Nephron (organoid): ENCODE measurements at regions not wholly inside any gene's neighbourhood (a gene's known extent, or its start where the extent isn't known, plus 50 kb on each side); places are given as distances from the start of the nearest gene placed in this dataset.
A peak's percentile ranks its signal among the peaks of the same experiment; 100 is the strongest.

Source experiments
- H3K27ac Mint-ChIP-seq, 3 experiments: 2 replicates each; pipeline ENCODE4 v1.8.0; 2020; ENCODE audit warnings: mixed read lengths in 3 of 3, mild to moderate bottlenecking in 2 of 3, moderate library complexity in 1 of 3
- H3K27me3 Mint-ChIP-seq: 2 replicates; pipeline ENCODE4 v1.8.0; 2021; ENCODE audit warnings: low read depth, mild to moderate bottlenecking, moderate library complexity, mixed read lengths
- H3K36me3 Mint-ChIP-seq: 2 replicates; pipeline ENCODE4 v1.8.0; 2020; ENCODE audit warnings: low read depth, mixed read lengths
- H3K4me1 Mint-ChIP-seq: 2 replicates; pipeline ENCODE4 v1.8.0; 2020; ENCODE audit warnings: mixed read lengths
- H3K4me3 Mint-ChIP-seq, 3 experiments: 2 replicates each; pipeline ENCODE4 v1.8.0; 2020; ENCODE audit warnings: mild to moderate bottlenecking in 3 of 3, mixed read lengths in 3 of 3, moderate library complexity in 2 of 3
- H3K9me3 Mint-ChIP-seq: 2 replicates; pipeline ENCODE4 v1.8.0; 2020; ENCODE audit warnings: mixed read lengths
- TF ChIP-seq, protein P1 (sequence below), 3 experiments: fragments of 200-600 bp; sonication (generic); IDR thresholded peaks; one replicate each; pipeline ENCODE4 v1.5.0; 2021; ENCODE audit warnings: antibody characterized with exemption in 3 of 3; ENCODE audit not compliant: unreplicated experiment in 3 of 3

DNA sequence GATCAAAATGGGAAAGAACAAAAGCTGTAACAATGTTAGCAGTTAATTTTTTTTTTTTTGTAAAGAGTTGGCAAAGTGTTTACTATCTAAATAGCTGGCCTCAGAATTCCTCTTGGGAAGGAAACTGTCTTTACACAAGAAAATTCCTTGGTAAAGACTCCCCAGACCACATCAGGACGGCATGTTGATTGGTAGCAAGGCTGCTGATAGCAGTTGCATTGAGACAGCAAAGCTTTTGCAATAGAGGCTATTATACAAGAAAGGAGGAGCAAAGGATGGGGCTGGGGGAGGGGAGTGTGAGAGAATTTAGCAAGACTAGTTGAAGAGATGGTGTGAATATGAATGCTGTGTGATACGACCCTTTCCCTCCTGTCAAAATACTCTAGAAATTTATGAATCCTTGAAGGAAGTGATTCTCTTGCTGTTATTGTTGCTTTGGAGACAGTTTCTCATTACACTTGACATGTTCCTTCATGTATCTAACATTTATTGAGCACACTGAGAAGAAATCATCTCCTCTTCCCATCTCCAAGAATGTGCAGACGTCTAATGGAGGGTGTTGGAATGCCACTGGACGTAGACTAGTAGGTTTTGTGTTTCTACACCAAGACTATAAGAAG is 355.6 kb downstream of the SIPA1L2 start:
- Mint-ChIP-seq H3K27me3 (peaks cover 4% of the 10 kb centered on the region), H3K4me1 (peaks cover 34% of the 10 kb centered on the region), H3K9me3 (no peaks in the 10 kb centered on the region), H3K4me3 (no peak overlapping the region), H3K27ac (peak overlapping the region; percentile 55 to 82 (median 61)), H3K36me3 (no peaks in the 10 kb centered on the region)
- TF ChIP-seq, protein P1, sequence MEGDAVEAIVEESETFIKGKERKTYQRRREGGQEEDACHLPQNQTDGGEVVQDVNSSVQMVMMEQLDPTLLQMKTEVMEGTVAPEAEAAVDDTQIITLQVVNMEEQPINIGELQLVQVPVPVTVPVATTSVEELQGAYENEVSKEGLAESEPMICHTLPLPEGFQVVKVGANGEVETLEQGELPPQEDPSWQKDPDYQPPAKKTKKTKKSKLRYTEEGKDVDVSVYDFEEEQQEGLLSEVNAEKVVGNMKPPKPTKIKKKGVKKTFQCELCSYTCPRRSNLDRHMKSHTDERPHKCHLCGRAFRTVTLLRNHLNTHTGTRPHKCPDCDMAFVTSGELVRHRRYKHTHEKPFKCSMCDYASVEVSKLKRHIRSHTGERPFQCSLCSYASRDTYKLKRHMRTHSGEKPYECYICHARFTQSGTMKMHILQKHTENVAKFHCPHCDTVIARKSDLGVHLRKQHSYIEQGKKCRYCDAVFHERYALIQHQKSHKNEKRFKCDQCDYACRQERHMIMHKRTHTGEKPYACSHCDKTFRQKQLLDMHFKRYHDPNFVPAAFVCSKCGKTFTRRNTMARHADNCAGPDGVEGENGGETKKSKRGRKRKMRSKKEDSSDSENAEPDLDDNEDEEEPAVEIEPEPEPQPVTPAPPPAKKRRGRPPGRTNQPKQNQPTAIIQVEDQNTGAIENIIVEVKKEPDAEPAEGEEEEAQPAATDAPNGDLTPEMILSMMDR (IDR thresholded peaks at IDR 0.05; ENCODE audit: unreplicated experiment in 3 of 3), result no peak

DNA sequence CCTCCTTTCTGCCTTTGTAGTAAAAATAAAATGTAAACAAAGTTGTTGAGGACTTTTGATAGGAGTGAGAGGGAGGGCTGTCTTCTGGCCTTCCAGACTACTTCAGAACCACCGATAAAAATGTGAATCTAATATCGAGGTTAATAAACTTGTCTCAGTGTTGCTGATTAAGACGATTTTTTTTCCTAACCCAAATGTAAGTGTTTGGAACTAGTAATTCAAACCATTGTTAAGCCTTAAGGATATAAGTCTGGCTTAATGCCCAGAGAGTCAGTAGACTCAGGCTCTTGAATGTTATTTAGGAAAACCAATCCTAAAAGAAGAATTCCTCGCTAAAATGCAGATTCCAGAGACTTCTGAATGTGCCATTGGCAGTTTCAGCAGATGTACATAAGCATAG is 356.9 kb downstream of the SIPA1L2 start:
- Mint-ChIP-seq H3K27me3 (no peaks in the 10 kb centered on the region), H3K9me3 (no peaks in the 10 kb centered on the region), H3K27ac (no peak overlapping the region), H3K36me3 (no peaks in the 10 kb centered on the region), H3K4me3 (no peak overlapping the region), H3K4me1 (peaks cover 34% of the 10 kb centered on the region)
- TF ChIP-seq, protein P1 (IDR thresholded peaks at IDR 0.05; ENCODE audit: unreplicated experiment in 3 of 3), result no peak

DNA sequence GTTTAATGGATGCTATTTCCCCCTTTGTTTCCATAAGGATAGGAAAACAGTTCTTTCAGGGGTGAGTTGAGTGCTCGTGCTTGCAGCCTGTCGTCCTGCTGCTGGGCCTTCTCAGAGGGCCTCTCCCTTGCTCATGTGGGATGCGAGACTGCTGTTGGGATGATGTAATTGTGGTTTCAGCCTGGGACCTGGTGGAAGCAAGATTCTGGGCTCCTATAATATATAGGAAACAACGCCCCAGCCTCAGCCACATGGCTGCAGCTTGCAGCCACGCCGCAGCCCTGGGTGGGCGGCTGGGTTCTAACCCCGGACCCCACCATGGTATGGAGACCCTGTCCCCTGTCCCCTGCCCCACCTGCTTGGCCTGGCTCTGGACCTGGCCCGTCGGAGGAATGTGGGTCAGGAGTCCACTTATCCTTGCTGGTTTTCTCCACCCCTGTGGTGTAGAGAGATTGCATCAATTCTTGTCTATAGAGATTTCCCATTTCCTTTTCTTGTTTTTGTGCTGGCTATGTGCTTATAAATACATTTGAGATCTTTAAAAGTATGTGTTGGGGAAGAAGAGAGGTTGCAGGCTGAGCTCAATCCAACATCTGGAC is 357.8 kb downstream of the SIPA1L2 start:
- Mint-ChIP-seq H3K36me3 (no peaks in the 10 kb centered on the region), H3K27me3 (peaks cover 4% of the 10 kb centered on the region), H3K4me3 (no peak overlapping the region), H3K9me3 (no peaks in the 10 kb centered on the region), H3K4me1 (peaks cover 34% of the 10 kb centered on the region), H3K27ac (peak overlapping the region in 2 of 3 experiments; percentile 42 to 48)
- TF ChIP-seq, protein P1 (IDR thresholded peaks at IDR 0.05; ENCODE audit: unreplicated experiment in 3 of 3), result no peak

DNA sequence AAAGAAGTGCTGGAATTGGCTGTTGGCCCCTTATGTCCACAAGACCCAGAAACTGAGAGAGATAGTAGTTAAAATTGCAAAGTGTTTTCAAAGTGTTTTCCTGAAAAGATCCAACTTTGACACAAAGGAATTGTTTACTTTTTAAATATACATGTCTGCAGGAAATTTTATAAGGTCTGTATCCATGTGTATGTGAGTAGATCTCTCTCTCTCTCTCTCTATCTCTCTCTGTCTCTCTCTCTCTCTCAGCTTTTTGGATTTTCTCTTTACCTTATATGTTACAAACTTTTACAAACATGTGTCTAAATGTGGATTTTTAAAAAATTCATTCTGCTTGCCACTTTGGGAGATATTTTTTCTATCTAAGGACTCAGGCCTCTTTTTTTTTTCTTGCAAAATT is 358.6 kb downstream of the SIPA1L2 start:
- Mint-ChIP-seq H3K4me1 (peaks cover 34% of the 10 kb centered on the region), H3K27ac (peak overlapping the region; percentile 42 to 68 (median 48)), H3K4me3 (no peak overlapping the region), H3K36me3 (no peaks in the 10 kb centered on the region), H3K9me3 (no peaks in the 10 kb centered on the region), H3K27me3 (peaks cover 6% of the 10 kb centered on the region)
- TF ChIP-seq, protein P1 (IDR thresholded peaks at IDR 0.05; ENCODE audit: unreplicated experiment in 3 of 3), result no peak

DNA sequence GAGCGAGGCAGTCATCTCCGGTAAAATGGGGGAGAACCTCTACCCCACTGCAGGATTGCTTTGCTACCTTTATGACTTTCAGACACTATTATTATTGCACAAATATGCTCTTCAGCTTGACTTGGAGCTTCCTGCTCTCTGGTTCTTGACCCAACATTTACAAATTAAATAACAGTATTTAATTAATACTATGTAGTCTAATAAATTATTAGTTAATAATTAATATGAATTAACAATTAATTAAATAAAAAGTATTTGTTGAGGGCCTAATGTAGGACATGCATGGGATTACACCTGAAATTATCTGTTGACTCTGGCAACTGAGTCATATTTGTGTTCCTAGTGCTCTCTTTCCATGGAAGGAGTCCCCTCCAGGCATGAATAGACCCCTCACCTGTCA is 359.9 kb downstream of the SIPA1L2 start:
- peaks cover 29% of the 10 kb centered on the region for H3K4me1 Mint-ChIP-seq
- TF ChIP-seq, protein P1 (IDR thresholded peaks at IDR 0.05; ENCODE audit: unreplicated experiment in 3 of 3), result no peak
- H3K4me3 Mint-ChIP-seq, result no peak overlapping the region
- H3K27me3 Mint-ChIP-seq, result peaks cover 15% of the 10 kb centered on the region
- no peaks in the 10 kb centered on the region for H3K9me3 Mint-ChIP-seq
- no peak overlapping the region for H3K27ac Mint-ChIP-seq
- H3K36me3 Mint-ChIP-seq, result no peaks in the 10 kb centered on the region
